Panc1 (cell line): ENCODE measurements at regions not wholly inside any gene's neighbourhood (a gene's known extent, or its start where the extent isn't known, plus 50 kb on each side); places are given as distances from the start of the nearest gene placed in this dataset.

Experiments used
- ATAC-seq: fragments of 200-7000 bp; cut with Tn5 transposase; 2 replicates; pipeline ENCODE4 v1.9.1; 2020; ENCODE audit warnings: mild to moderate bottlenecking, moderate library complexity
- BruUV-seq: library from RNA; stranded (reverse); fragments of 400-500 nt; replicated peaks from 2 replicates; lab custom pipeline; 2021; lab: Mats Ljungman, UMichigan
- CTCF ChIA-PET: fragments of 300-600 bp; sonication (Branson Sonifier 250); formaldehyde crosslinking; loops from one replicate; lab custom pipeline; 2022; ENCODE audit warnings: antibody characterized with exemption; lab: Charles Lee
- POLR2A ChIA-PET: fragments of 300-600 bp; sonication (Branson Sonifier 250); formaldehyde crosslinking; loops from one replicate; lab custom pipeline; 2022; ENCODE audit warnings: antibody characterized with exemption; lab: Charles Lee
- DNase-seq: peaks from one replicate; pipeline ENCODE4 v3.0.0-alpha.2; 2010; ENCODE audit warnings: low read depth, low spot score
- H3K27ac ChIP-seq: 2 replicates; pipeline ENCODE4 v1.5.1; 2011; ENCODE audit warnings: mild to moderate bottlenecking, low read length, inconsistent platforms
- H3K27me3 ChIP-seq: fragments of 200-500 bp; sonication (Bioruptor generic); 2 replicates; pipeline ENCODE4 v1.6.0; 2014; ENCODE audit warnings: low read length, inconsistent platforms; ENCODE audit not compliant: control insufficient read depth, insufficient read depth
- H3K36me3 ChIP-seq: fragments of 200-500 bp; sonication (Bioruptor generic); 2 replicates; pipeline ENCODE4 v1.5.1; 2014; ENCODE audit warnings: inconsistent platforms, mild to moderate bottlenecking, low read length, moderate library complexity; ENCODE audit not compliant: control insufficient read depth, insufficient read depth
- H3K4me1 ChIP-seq: 2 replicates; pipeline ENCODE4 v1.5.1; 2011; ENCODE audit warnings: inconsistent platforms, mild to moderate bottlenecking, low read length, moderate library complexity; ENCODE audit not compliant: control insufficient read depth, insufficient read depth
- H3K4me3 ChIP-seq, 2 experiments: 2 replicates each; pipeline ENCODE4 v1.5.1; 2011 to 2012; ENCODE audit warnings: low read depth in 2 of 2, low read length in 2 of 2, mild to moderate bottlenecking in 2 of 2, inconsistent platforms in 1 of 2, moderate library complexity in 1 of 2
- H3K9me3 ChIP-seq: fragments of 200-500 bp; sonication (Bioruptor generic); 2 replicates; pipeline ENCODE4 v1.5.1; 2014; ENCODE audit warnings: low read depth, mild to moderate bottlenecking, inconsistent platforms, low read length, moderate library complexity; ENCODE audit not compliant: control insufficient read depth, insufficient read depth
- CTCF ChIP-seq: fragments of 450-650 bp; IDR thresholded peaks from 2 replicates; pipeline ENCODE4 v1.5.1; 2017; ENCODE audit warnings: mild to moderate bottlenecking
- POLR2AphosphoS5 ChIP-seq: IDR thresholded peaks from 2 replicates; pipeline ENCODE4 v1.6.1; 2012; ENCODE audit warnings: mild to moderate bottlenecking, low read depth, low read length, moderate library complexity
- REST ChIP-seq, 2 experiments: IDR thresholded peaks; 2 replicates each; pipeline ENCODE4 v1.6.1; 2011 to 2012; ENCODE audit warnings: low read depth in 2 of 2, control low read depth in 1 of 2, low read length in 1 of 2, mild to moderate bottlenecking in 1 of 2, moderate library complexity in 1 of 2; ENCODE audit not compliant: insufficient read depth in 1 of 2
- SIN3A ChIP-seq: IDR thresholded peaks from 2 replicates; pipeline ENCODE4 v1.6.1; 2012; ENCODE audit warnings: low read depth, mild to moderate bottlenecking, low read length, moderate library complexity, borderline replicate concordance; ENCODE audit not compliant: insufficient read depth
- TCF7L2 ChIP-seq: IDR thresholded peaks from 2 replicates; pipeline ENCODE4 v1.6.1; 2011; ENCODE audit warnings: mild to moderate bottlenecking, low read depth, low read length, inconsistent platforms
- in situ Hi-C: cut with HindIII; loops from 2 replicates; pipeline ENCODE4 v1.10.0; 2016; ENCODE audit warnings: low sequenced_read_pairs, low pct_unique_long_range_greater_than_20kb
- intact Hi-C: fragments of 100-400 bp; cut with micrococcal nuclease; formaldehyde crosslinking; loops from one replicate; pipeline ENCODE4 v1.10.0; 2022; ENCODE audit not compliant: unreplicated experiment

GRCh38 chr17:72529386-72529785 is 408.6 kb downstream of the SOX9 start:
- CTCF ChIA-PET = interaction anchor here (0.6 to 0.7 kb wide), 2 partner anchors 10 to 67 kb away, joined by 3 read pairs; no protein-coding TSS in a partner anchor

GRCh38 chr17:72530454-72530853 is 409.6 kb downstream of the SOX9 start:
- Histone ChIP-seq H3K9me3 (no peaks in the 10 kb centered on the region), H3K4me3 (no peak overlapping the region), H3K27me3 (no peaks in the 10 kb centered on the region), H3K27ac (peak overlapping the region; percentile 77), H3K36me3 (no peaks in the 10 kb centered on the region), H3K4me1 (peaks cover 79% of the 10 kb centered on the region)
- BruUV-seq = no TSS peak
- intact Hi-C loops = loop anchor here (10.0 kb wide), 1 partner anchor 1056 kb away; no protein-coding TSS in a partner anchor
- TF ChIP-seq REST (IDR thresholded peaks at IDR 0.05; ENCODE audit: insufficient read depth in 1 of 2, low read depth in 2 of 2, low read length in 1 of 2) (no peak), CTCF (no peak), TCF7L2 (no peak), SIN3A (no peak), POLR2AphosphoS5 (no peak)
- ATAC-seq (0 out of 2 replicates have a peak, but pooled peaks have one; percentile 8), DNase-seq (no peak)
- in situ Hi-C loops = no loop called here
- POLR2A ChIA-PET = interaction anchor here (0.6 kb wide), 1 partner anchor 10 kb away, joined by 3 read pairs; no protein-coding TSS in a partner anchor
- CTCF ChIA-PET = interaction anchor here (0.6 kb wide), 1 partner anchor 687 kb away, joined by 3 read pairs; no protein-coding TSS in a partner anchor

More at GRCh38 chr17:72529386-72529785, 408.6 kb downstream of the SOX9 start:
- no peak for DNase-seq
- intact Hi-C loops (no loop called here), in situ Hi-C loops (no loop called here)
- no peak overlapping the region for H3K4me3 ChIP-seq
- POLR2A ChIA-PET = interaction anchor here (0.6 to 0.7 kb wide), 3 partner anchors 13 to 406 kb away, joined by 3 to 11 read pairs (median 5); no protein-coding TSS in a partner anchor
- H3K36me3 ChIP-seq = no peaks in the 10 kb centered on the region
- H3K27ac ChIP-seq = peak overlapping the region; percentile 77
- ATAC-seq = peak; percentile 60
- no peaks in the 10 kb centered on the region for H3K9me3 ChIP-seq
- no peaks in the 10 kb centered on the region for H3K27me3 ChIP-seq
- no TSS peak for BruUV-seq
- H3K4me1 ChIP-seq = peaks cover 74% of the 10 kb centered on the region
- TF ChIP-seq CTCF (no peak), POLR2AphosphoS5 (peak; percentile 9), SIN3A (no peak), REST (IDR thresholded peaks at IDR 0.05; ENCODE audit: insufficient read depth in 1 of 2, low read depth in 2 of 2, low read length in 1 of 2) (no peak), TCF7L2 (no peak)
